GM23248 (cell line): ENCODE measurements at regions not wholly inside any gene's neighbourhood (a gene's known extent, or its start where the extent isn't known, plus 50 kb on each side); places are given as distances from the start of the nearest gene placed in this dataset.

Experiments used
- EZH2 ChIP-seq: fragments of 200-600 bp; sonication (generic); IDR thresholded peaks from 2 replicates; pipeline ENCODE4 v1.6.1; 2018; ENCODE audit warnings: antibody characterized with exemption, mild to moderate bottlenecking; ENCODE audit not compliant: insufficient read depth, poor library complexity, severe bottlenecking
- EZH2phosphoT487 ChIP-seq: fragments of 200-600 bp; sonication (generic); IDR thresholded peaks from 2 replicates; pipeline ENCODE4 v1.6.1; 2018; ENCODE audit warnings: antibody characterized with exemption, moderate library complexity, mild to moderate bottlenecking, low read depth; ENCODE audit not compliant: insufficient read depth

DNA sequence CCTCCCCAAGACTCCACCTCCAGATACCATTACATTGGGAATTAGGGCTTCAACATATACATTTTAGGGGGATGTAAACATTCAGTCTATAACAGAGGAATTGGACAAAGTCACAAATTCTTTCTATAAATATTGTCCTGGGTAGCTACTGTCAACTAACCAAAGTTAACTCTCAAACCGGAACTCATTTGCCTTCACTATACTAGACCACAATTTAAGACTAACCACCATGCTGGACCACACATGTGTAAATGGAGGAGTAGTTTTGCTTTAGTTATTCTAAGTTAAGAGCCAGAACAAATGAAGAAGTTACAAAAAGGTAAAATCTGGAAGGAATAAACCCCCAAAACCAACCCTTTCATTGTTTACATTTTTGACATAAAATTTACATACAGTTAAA, 222.8 kb downstream of the NDFIP2 start:
- TF ChIP-seq EZH2 (no peak), EZH2phosphoT487 (no peak)
